MCF 10A (cell line): ENCODE measurements at regions not wholly inside any gene's neighbourhood (a gene's known extent, or its start where the extent isn't known, plus 50 kb on each side); places are given as distances from the start of the nearest gene placed in this dataset.

Experiments used
- BruUV-seq: library from RNA; stranded (reverse); fragments of 400-500 nt; replicated peaks from 2 replicates; lab custom pipeline; 2021; lab: Mats Ljungman, UMichigan
- CTCF ChIA-PET: fragments of 300-600 bp; sonication (Branson Sonifier 250); formaldehyde crosslinking; extraction: SDS; loops from one replicate; lab custom pipeline; 2021; ENCODE audit warnings: antibody characterized with exemption, inconsistent platforms; lab: Yijun Ruan, JAX
- POLR2A ChIA-PET: fragments of 300-600, 350-650 bp; sonication (Branson Sonifier 250); formaldehyde crosslinking; extraction: SDS; loops from one replicate; lab custom pipeline; 2020; ENCODE audit warnings: antibody characterized with exemption, inconsistent platforms; lab: Yijun Ruan, JAX
- DNase-seq: peaks from one replicate; pipeline ENCODE4 v3.0.0-alpha.2; 2018; ENCODE audit not compliant: unreplicated experiment
- H3K27ac Mint-ChIP-seq: one replicate; pipeline ENCODE4 v1.8.0; 2022; ENCODE audit warnings: mild to moderate bottlenecking, low read depth, mixed read lengths; ENCODE audit not compliant: unreplicated experiment
- H3K27me3 Mint-ChIP-seq: one replicate; pipeline ENCODE4 v1.8.0; 2022; ENCODE audit warnings: mixed read lengths; ENCODE audit not compliant: insufficient read depth, unreplicated experiment
- H3K36me3 Mint-ChIP-seq: one replicate; pipeline ENCODE4 v1.8.0; 2022; ENCODE audit warnings: mild to moderate bottlenecking, moderate library complexity, mixed read lengths; ENCODE audit not compliant: insufficient read depth, unreplicated experiment
- H3K4me1 Mint-ChIP-seq: one replicate; pipeline ENCODE4 v1.8.0; 2022; ENCODE audit warnings: mixed read lengths; ENCODE audit not compliant: insufficient read depth, unreplicated experiment
- H3K4me3 Mint-ChIP-seq: one replicate; pipeline ENCODE4 v1.8.0; 2022; ENCODE audit warnings: mild to moderate bottlenecking, moderate library complexity, mixed read lengths; ENCODE audit not compliant: unreplicated experiment
- H3K9me3 Mint-ChIP-seq: one replicate; pipeline ENCODE4 v1.8.0; 2022; ENCODE audit warnings: mixed read lengths; ENCODE audit not compliant: unreplicated experiment
- intact Hi-C: fragments of 100-400 bp; cut with micrococcal nuclease; formaldehyde crosslinking; loops from 2 replicates; pipeline ENCODE4 v1.14.1; 2022
- TF ChIP-seq, protein P1 (sequence below): fragments of 200-600 bp; IDR thresholded peaks from one replicate; pipeline ENCODE4 v1.8.0; 2022; ENCODE audit warnings: antibody characterized with exemption, mild to moderate bottlenecking; ENCODE audit not compliant: unreplicated experiment

DNA sequence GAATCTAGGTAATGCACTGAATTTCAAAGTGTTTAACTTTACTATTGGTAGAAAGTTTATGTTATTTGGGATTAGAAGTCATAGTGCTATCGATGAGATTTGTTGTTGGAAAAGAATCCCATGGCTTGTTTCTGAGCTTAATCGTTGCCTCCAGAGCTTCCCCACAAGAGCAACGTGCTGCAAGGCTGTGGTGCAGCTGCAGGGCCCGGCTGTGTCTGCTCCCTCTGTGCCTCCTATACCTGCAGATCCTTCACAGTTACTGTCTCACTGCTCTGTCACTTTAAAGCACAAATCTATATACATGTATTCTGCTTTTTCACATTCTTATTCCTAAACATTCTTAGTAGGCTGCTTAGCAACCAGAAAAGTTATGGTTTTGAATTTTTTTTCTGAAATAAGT is 826.6 kb upstream of the COBL start:
- Mint-ChIP-seq H3K27ac (no peak overlapping the region), H3K27me3 (peaks cover 11% of the 10 kb centered on the region), H3K4me3 (no peak overlapping the region), H3K9me3 (no peaks in the 10 kb centered on the region), H3K36me3 (no peaks in the 10 kb centered on the region), H3K4me1 (no peaks in the 10 kb centered on the region)
- no peak for DNase-seq
- no TSS peak for BruUV-seq
- TF ChIP-seq, protein P1, sequence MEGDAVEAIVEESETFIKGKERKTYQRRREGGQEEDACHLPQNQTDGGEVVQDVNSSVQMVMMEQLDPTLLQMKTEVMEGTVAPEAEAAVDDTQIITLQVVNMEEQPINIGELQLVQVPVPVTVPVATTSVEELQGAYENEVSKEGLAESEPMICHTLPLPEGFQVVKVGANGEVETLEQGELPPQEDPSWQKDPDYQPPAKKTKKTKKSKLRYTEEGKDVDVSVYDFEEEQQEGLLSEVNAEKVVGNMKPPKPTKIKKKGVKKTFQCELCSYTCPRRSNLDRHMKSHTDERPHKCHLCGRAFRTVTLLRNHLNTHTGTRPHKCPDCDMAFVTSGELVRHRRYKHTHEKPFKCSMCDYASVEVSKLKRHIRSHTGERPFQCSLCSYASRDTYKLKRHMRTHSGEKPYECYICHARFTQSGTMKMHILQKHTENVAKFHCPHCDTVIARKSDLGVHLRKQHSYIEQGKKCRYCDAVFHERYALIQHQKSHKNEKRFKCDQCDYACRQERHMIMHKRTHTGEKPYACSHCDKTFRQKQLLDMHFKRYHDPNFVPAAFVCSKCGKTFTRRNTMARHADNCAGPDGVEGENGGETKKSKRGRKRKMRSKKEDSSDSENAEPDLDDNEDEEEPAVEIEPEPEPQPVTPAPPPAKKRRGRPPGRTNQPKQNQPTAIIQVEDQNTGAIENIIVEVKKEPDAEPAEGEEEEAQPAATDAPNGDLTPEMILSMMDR = no peak
- CTCF ChIA-PET = no interaction called here
- POLR2A ChIA-PET = no interaction called here
- intact Hi-C loops = no loop called here

DNA sequence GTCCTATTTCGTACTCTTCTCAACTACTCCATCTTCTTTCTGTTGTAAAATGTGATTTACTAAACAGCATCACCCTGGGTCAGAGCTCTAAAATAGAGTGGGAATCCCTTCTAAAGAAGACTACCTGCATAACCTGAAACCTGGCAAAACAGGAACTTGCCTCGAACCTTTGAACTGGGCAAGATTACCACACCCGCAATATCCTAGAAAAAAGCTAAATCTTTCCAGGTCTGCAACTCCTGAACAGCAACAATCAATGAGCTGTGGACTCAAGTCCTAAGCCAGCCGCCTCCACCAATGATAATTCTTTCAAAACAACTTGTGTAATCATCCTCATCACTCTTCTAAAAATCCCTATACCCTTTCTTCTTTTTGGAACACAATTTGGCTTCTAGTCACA is 824.2 kb upstream of the COBL start:
- H3K9me3 Mint-ChIP-seq = peaks cover 11% of the 10 kb centered on the region
- BruUV-seq = no TSS peak
- ChIA-PET POLR2A (interaction anchor here (0.5 kb wide), 1 partner anchor 13 kb away, joined by 3 read pairs; no protein-coding TSS in a partner anchor), CTCF (no interaction called here)
- intact Hi-C loops = no loop called here
- no peaks in the 10 kb centered on the region for H3K36me3 Mint-ChIP-seq
- H3K4me3 Mint-ChIP-seq = no peak overlapping the region
- no peaks in the 10 kb centered on the region for H3K4me1 Mint-ChIP-seq
- H3K27me3 Mint-ChIP-seq = peaks cover 23% of the 10 kb centered on the region
- TF ChIP-seq, protein P1 = no peak
- H3K27ac Mint-ChIP-seq = no peak overlapping the region
- no peak for DNase-seq

DNA sequence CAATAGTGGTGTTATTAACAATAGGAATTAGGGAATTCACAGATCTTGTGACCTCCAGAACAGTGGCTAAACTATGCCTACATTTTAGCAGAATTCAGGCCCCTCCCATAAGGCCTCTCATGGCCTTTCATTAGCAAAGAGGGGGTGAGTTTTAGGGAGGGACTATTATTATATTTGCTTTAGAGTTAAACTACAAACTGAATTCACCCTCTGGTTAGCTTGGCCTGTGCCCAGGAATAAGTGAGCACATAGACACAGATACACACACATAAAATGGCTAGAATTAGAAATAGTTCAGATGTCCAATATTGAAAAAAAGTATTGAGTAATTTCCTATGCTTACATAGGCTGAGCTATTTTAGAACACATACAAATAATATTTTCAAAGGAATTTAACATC is 818.8 kb upstream of the COBL start:
- DNase-seq = no peak
- Mint-ChIP-seq H3K4me1 (no peaks in the 10 kb centered on the region), H3K27ac (no peak overlapping the region), H3K36me3 (no peaks in the 10 kb centered on the region), H3K9me3 (peaks cover 11% of the 10 kb centered on the region), H3K4me3 (no peak overlapping the region), H3K27me3 (peaks cover 23% of the 10 kb centered on the region)
- BruUV-seq = no TSS peak
- intact Hi-C loops = no loop called here
- TF ChIP-seq, protein P1 = no peak
- CTCF ChIA-PET = no interaction called here
- POLR2A ChIA-PET = interaction anchor here (0.6 kb wide), 1 partner anchor 346 kb away, joined by 3 read pairs; no protein-coding TSS in a partner anchor

DNA sequence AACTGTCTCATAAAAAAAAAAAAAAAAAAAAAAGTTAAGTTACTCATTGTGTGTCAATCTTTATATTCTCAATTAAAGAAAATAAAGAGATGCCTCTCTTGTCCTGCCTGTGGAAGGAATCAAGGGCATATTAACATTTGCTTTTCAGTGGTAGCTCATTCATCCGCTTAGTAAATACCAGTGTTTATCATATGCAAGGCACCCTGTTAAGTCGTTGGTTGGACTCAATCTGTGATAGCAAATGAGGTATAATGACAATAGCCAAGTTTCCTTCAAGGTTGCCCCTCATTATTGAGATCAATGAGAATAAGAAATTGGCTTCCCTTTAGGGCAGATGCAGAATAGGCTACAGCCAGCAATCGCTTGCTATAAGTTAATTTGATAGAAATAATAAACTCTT is 812.7 kb upstream of the COBL start:
- TF ChIP-seq, protein P1 = no peak

More for the DNA sequence above, 812.7 kb upstream of the COBL start:
- peaks cover 46% of the 10 kb centered on the region for H3K27me3 Mint-ChIP-seq
- no peak for DNase-seq
- H3K4me3 Mint-ChIP-seq = no peak overlapping the region
- H3K27ac Mint-ChIP-seq = no peak overlapping the region
- intact Hi-C loops = no loop called here
- CTCF ChIA-PET = interaction anchor here (0.6 kb wide), 1 partner anchor 31 kb away, joined by 3 read pairs; no protein-coding TSS in a partner anchor
- POLR2A ChIA-PET = no interaction called here
- no peaks in the 10 kb centered on the region for H3K4me1 Mint-ChIP-seq
- no peaks in the 10 kb centered on the region for H3K9me3 Mint-ChIP-seq
- BruUV-seq = no TSS peak
- no peaks in the 10 kb centered on the region for H3K36me3 Mint-ChIP-seq
